PFSK-1 (cell line): ENCODE measurements at regions not wholly inside any gene's neighbourhood (a gene's known extent, or its start where the extent isn't known, plus 50 kb on each side); places are given as distances from the start of the nearest gene placed in this dataset.

Source experiments
- REST ChIP-seq, 2 experiments: IDR thresholded peaks; 2 replicates each; pipeline versions ENCODE4 v1.6.1 to v1.8.0; 2011 to 2012; ENCODE audit warnings: low read depth in 2 of 2, low read length in 2 of 2, control low read depth in 1 of 2, inconsistent platforms in 1 of 2, mild to moderate bottlenecking in 1 of 2, moderate library complexity in 1 of 2; ENCODE audit not compliant: insufficient read depth in 1 of 2
- TAF1 ChIP-seq: IDR thresholded peaks from 2 replicates; pipeline ENCODE4 v1.6.1; 2012; ENCODE audit warnings: low read length, control low read depth, borderline replicate concordance; ENCODE audit not compliant: insufficient read depth

- TF ChIP-seq TAF1 = no peak
- TF ChIP-seq REST (IDR thresholded peaks at IDR 0.05; ENCODE audit: insufficient read depth in 1 of 2, low read depth in 2 of 2, low read length in 2 of 2) = no peak
Observed at GRCh38 chr2:56465491-56465890, 281.7 kb downstream of the CCDC85A start.
